NCI-H82 treated with DMSO at 0.1 percent for 48 hours (cell line): ENCODE measurements at regions not wholly inside any gene's neighbourhood (a gene's known extent, or its start where the extent isn't known, plus 50 kb on each side); places are given as distances from the start of the nearest gene placed in this dataset.
"Not testable (repeated sequence)": the region's sequence is repeated elsewhere in the genome, so short reads cannot be mapped to it uniquely, and the experiment has no call there.

Source experiments
- DNase-seq: peaks from one replicate; lab custom pipeline; 2025; ENCODE audit not compliant: unreplicated experiment; lab: John Stamatoyannopoulos, UW

- DNase-seq = no peak
Measured at GRCh38 chr2:81542119-81542518, 1237.6 kb upstream of the LRRTM1 start.

GRCh38 chr2:81529944-81530343, 1225.4 kb upstream of the LRRTM1 start:
- no peak for DNase-seq

DNA sequence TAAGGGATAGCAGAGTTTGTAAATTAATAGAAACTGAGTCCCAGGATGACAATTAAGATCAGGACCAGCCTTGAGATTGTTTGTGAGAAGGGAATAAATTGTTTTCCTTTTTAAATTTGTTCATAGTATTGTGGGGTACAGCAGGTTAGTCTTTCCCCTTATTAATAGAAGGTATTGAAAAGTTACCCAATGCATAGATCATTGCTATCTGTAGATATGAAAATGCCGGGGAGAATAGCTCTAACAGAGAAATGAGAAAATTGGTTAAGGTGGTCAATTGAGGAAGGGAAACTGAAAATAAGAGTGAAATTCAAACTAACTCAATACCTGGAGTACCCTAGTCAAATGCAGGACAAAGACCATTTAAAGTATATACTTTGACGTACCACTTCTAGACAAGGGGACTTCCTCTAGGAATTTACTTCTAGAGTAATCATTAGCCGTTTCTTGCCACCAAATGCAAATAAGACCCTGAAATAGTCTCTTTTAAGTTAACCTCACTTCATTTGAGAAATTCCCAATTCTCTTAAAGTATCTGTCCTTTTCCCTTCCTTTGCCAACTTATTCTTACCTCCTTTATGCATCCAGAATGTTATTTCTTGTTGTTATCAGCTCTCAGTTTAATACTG, 1224.4 kb upstream of the LRRTM1 start:
- DNase-seq = no peak

DNA sequence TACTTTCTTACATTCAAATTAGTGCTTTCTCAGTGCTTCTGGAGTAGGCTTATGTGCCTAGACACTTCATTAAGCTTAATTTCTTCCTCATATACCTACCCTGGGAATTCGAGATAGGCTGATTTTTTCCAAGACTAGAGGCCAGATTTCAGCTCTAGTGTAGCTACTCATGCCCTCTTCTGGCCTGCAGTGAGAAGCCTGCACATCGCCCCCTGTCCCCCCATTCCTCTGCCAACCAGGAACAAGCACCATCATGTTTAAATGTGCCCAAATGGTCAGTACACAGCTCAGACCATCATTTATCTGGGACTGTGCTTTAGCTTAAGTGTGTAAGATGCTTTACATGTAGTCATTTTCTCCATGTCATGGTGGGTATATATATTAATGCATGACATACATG, 1218.8 kb upstream of the LRRTM1 start:
- no peak for DNase-seq

GRCh38 chr2:81513328-81513727, 1208.8 kb upstream of the LRRTM1 start:
- DNase-seq = no peak

DNA sequence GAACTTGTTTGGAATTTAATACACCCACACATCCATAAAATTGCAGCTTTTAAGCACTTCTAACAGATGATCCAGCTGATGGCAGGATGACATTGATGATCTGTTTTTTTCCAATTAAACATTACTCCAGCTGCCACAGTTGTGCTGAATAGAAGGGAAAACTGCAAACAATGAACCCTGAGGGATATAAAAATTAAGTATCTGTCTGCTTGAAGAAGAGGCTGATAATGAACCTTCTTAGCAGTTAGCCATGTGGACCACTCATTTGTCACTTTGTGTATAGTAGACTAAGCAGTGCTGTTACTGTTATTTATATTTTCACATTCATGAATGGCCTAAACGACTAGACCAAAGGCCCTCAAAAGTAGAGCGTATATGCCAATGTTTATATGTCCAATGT, 1201.0 kb upstream of the LRRTM1 start:
- DNase-seq = no peak

DNA sequence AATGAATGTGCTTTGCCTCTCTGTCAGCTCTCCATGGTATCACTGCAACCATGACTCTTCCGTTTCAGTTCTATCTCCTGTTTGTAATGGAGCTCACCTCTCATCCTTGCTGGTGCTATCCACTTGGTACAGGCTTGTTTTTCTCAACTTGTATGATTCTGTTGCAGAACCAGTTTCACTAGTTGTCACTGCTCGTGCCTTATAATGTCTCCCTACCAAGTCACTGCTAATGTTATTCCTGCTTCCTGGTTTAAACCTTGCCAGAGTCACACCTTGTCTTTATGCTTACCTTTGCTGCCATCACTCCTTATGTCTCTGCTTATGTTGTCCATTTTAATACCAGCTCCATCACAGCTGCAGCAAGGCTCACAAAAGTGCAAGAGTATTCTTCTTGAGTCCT, 1191.0 kb upstream of the LRRTM1 start:
- no peak for DNase-seq

- no peak for DNase-seq
Measured at GRCh38 chr2:81483254-81483653, 1178.7 kb upstream of the LRRTM1 start.

DNA sequence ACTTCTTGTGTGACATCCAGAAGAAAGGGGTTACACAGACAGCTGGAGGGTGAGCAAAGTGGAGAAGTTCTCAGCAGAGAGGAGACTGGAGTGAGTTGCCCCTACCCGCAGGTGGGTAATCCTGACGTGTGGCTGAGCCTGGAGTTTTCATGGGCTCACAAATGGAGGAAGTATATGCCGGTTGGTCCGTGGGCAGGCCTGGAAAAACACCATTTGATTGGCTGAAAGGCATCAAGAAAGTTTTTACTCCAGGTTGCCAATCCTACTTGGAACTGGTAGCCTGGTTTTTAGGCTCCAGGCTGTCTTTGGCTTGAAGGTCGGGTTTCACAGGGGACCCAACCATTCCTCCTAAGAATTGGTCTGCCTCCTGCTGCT, 1177.4 kb upstream of the LRRTM1 start:
- peak; percentile 80 for DNase-seq

- peak; percentile 80 for DNase-seq
Measured at GRCh38 chr2:81481242-81481993, 1176.9 kb upstream of the LRRTM1 start.

GRCh38 chr2:81467096-81467495, 1162.5 kb upstream of the LRRTM1 start:
- no peak for DNase-seq

DNA sequence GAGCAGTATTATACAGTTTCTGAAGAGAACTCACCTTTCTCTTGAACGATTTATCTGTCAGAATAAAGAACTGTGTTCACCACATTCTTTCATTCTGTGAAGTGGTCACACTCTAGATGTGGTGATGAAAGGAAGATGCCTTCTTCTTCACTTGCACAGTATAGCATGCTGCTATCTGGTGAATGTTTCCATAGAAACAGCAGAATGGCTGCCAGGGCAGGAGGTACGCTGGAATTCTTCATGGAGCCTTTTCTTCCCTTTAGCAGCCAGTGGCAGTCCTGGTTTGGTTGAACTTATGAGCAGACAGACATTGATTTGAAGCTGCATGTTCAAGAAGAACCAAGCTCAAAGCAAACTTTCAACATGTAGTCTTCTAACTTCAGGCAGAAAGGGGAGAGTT, 1157.9 kb upstream of the LRRTM1 start:
- DNase-seq = no peak

DNA sequence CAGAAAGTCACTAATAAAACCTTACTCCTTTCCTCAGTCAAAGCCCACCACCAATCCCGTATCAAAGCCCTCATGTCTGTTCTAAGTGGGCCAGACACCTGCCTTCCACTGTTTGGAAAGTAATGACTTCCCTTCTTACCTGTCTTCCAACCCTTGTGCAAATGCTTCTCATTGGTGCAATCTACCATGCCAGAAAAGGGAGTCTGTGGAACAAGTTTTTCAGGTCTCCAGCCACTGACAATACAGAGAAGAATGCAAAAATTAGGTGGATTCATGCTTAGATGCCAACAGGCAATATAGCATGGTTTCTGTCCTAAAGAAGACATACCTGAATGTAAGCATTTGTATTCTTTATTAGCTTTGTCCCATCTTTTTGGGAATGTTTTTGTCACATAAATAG, 1140.6 kb upstream of the LRRTM1 start:
- DNase-seq = no peak

GRCh38 chr2:81437456-81438000, 1133.0 kb upstream of the LRRTM1 start:
- no peak for DNase-seq

DNA sequence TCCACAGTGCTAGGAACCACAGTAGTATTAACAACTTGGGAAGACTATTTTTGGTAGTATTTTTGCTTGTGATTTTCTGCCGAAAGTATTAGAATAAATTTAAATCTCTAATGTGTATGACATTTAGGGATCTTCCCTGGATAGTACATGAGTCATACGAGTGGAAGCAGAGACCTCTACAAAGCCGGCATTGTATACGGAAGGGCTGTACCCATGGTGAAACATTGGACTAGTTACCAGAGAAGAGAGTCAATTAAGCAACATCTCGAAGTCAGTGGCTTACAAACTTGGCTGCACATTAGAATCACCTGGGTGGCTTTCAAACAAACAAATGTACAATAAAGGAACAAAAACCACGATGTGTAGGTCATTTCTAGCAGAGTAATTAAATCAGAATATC, 1131.7 kb upstream of the LRRTM1 start:
- DNase-seq = no peak

DNA sequence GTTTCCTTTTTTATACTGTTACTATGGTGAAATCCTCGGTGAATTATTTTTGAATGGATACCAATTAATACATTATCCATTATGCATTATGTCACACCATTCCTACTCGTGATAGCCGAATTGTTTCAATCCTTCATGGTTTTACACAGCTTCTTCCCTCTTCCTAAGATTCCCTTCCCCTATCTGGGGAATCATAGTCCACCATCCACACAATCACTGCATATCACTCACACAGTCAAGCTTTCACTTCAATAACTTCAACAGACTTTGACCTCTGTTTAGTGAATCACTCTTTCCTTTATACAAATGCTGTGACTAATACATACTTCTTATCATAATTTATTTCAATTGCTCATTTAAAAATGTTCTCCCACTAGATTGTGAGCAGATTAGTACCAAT, 1108.1 kb upstream of the LRRTM1 start:
- no peak for DNase-seq

DNA sequence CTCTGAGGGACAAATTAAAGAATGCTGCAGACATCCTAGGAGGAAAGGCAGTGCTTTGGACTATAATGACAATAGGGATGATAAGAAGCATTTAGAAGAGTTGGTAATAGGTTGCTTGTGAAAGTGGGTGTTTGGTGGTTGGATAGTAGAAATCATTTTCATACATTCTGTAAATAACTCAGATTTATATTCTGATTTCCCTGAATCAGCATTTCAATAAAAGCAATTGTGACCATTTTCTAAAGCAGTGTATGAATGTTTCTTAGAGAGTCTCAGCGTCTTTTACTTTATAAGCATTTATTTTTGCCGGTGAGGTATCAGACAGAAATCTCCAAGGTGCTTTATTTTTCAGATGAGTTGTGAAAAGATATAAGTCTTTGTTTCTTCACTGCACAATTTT, 1099.0 kb upstream of the LRRTM1 start:
- no peak for DNase-seq

GRCh38 chr2:81396417-81397019, 1092.0 kb upstream of the LRRTM1 start:
- no peak for DNase-seq

GRCh38 chr2:81395746-81396145, 1091.2 kb upstream of the LRRTM1 start:
- no peak for DNase-seq

GRCh38 chr2:81389203-81389602, 1084.7 kb upstream of the LRRTM1 start:
- DNase-seq = no peak

DNA sequence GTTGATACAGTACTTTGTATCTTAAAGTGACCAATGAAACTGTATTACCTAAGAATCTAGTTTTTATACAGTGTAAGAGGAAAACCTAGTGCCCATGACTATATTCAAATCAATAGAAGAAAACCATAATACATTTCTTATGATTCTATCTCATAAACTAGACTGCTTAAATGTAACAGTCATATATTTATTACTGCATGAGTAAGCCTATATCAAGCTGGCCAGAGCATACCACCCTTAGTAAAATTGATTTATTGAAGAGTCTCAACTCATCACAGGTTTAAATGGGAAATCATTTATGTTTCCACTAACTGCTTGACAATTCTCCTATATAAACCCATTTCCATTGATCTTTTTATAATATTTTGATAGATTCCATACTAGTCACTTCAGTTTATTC, 1059.2 kb upstream of the LRRTM1 start:
- DNase-seq = no peak

GRCh38 chr2:81362468-81362867, 1057.9 kb upstream of the LRRTM1 start:
- DNase-seq = not testable (repeated sequence)
